OCI-LY7 (cell line): ENCODE measurements at regions not wholly inside any gene's neighbourhood (a gene's known extent, or its start where the extent isn't known, plus 50 kb on each side); places are given as distances from the start of the nearest gene placed in this dataset.

ENCODE experiments used
- BruUV-seq: library from RNA; stranded (reverse); fragments of 400-500 nt; replicated peaks from 2 replicates; lab custom pipeline; 2021; lab: Mats Ljungman, UMichigan
- CTCF ChIA-PET: fragments of 300-600 bp; sonication (Branson Sonifier 250); formaldehyde crosslinking; loops from one replicate; lab custom pipeline; 2022; ENCODE audit warnings: antibody characterized with exemption; ENCODE audit not compliant: unreplicated experiment; lab: Charles Lee
- POLR2A ChIA-PET: fragments of 300-600 bp; sonication (Branson Sonifier 250); formaldehyde crosslinking; loops from one replicate; lab custom pipeline; 2022; ENCODE audit warnings: antibody characterized with exemption; lab: Charles Lee
- DNase-seq: peaks from one replicate; pipeline ENCODE4 v3.0.0-alpha.2; 2015; ENCODE audit warnings: low spot score
- H2AFZ ChIP-seq: fragments of 200-600 bp; sonication (generic), shearing (Covaris generic); 2 replicates; pipeline ENCODE4 v1.6.1; 2014; ENCODE audit warnings: mild to moderate bottlenecking, antibody characterized with exemption, low read length, moderate library complexity
- H3K27ac ChIP-seq: fragments of 200-600 bp; sonication (generic); 2 replicates; pipeline ENCODE4 v1.5.1; 2014; ENCODE audit warnings: mixed run types, low read depth, mild to moderate bottlenecking, moderate library complexity, low read length, inconsistent platforms; ENCODE audit not compliant: poor library complexity, severe bottlenecking
- H3K36me3 ChIP-seq: fragments of 200-600 bp; sonication (generic); 2 replicates; pipeline ENCODE4 v1.6.1; 2014; ENCODE audit warnings: mild to moderate bottlenecking, antibody characterized with exemption, low read length, moderate library complexity, mixed read lengths; ENCODE audit not compliant: insufficient read depth
- H3K4me1 ChIP-seq: fragments of 200-600 bp; sonication (generic); 2 replicates; pipeline ENCODE4 v1.5.1; 2014; ENCODE audit warnings: mild to moderate bottlenecking, low read length; ENCODE audit not compliant: insufficient read depth, poor library complexity, severe bottlenecking
- H3K4me2 ChIP-seq: fragments of 200-600 bp; sonication (generic); 2 replicates; pipeline ENCODE4 v1.6.1; 2014; ENCODE audit warnings: mild to moderate bottlenecking, low read length
- H3K4me3 ChIP-seq: fragments of 200-600 bp; sonication (generic); 2 replicates; pipeline ENCODE4 v1.5.1; 2014; ENCODE audit warnings: mild to moderate bottlenecking, low read depth, low read length; ENCODE audit not compliant: poor library complexity, severe bottlenecking
- H3K79me2 ChIP-seq: fragments of 200-600 bp; sonication (generic); 2 replicates; pipeline ENCODE4 v1.6.1; 2016; ENCODE audit warnings: low read depth, mild to moderate bottlenecking, low read length, moderate library complexity, mixed read lengths; ENCODE audit not compliant: insufficient read depth
- H3K9me2 ChIP-seq: fragments of 200-600 bp; sonication (generic); 2 replicates; pipeline ENCODE4 v1.6.1; 2016; ENCODE audit warnings: mild to moderate bottlenecking, low read length, mixed read lengths; ENCODE audit not compliant: insufficient read depth
- H3K9me3 ChIP-seq: fragments of 200-600 bp; sonication (generic); 2 replicates; pipeline ENCODE4 v1.6.1; 2014; ENCODE audit warnings: mild to moderate bottlenecking, mixed run types, low read length, mixed read lengths
- H4K20me1 ChIP-seq: fragments of 200-600 bp; sonication (generic); 2 replicates; pipeline ENCODE4 v1.6.1; 2014; ENCODE audit warnings: mild to moderate bottlenecking, antibody characterized with exemption, low read length, moderate library complexity, mixed read lengths; ENCODE audit not compliant: insufficient read depth
- CTCF ChIP-seq: fragments of 200-600 bp; sonication (generic); conservative IDR thresholded peaks from 2 replicates; pipeline ENCODE4 v1.5.1; 2014; ENCODE audit warnings: mild to moderate bottlenecking, antibody characterized with exemption, low read length, moderate library complexity, mixed read lengths
- EZH2phosphoT487 ChIP-seq: fragments of 200-600 bp; sonication (generic); IDR thresholded peaks from 2 replicates; pipeline ENCODE4 v1.6.1; 2018; ENCODE audit warnings: low read depth, borderline replicate concordance, mild to moderate bottlenecking, mixed run types, antibody characterized with exemption, low read length, moderate library complexity, mixed read lengths
- intact Hi-C: fragments of 100-400 bp; cut with micrococcal nuclease; formaldehyde crosslinking; loops from one replicate; pipeline ENCODE4 v1.10.0; 2022; ENCODE audit not compliant: unreplicated experiment

DNA sequence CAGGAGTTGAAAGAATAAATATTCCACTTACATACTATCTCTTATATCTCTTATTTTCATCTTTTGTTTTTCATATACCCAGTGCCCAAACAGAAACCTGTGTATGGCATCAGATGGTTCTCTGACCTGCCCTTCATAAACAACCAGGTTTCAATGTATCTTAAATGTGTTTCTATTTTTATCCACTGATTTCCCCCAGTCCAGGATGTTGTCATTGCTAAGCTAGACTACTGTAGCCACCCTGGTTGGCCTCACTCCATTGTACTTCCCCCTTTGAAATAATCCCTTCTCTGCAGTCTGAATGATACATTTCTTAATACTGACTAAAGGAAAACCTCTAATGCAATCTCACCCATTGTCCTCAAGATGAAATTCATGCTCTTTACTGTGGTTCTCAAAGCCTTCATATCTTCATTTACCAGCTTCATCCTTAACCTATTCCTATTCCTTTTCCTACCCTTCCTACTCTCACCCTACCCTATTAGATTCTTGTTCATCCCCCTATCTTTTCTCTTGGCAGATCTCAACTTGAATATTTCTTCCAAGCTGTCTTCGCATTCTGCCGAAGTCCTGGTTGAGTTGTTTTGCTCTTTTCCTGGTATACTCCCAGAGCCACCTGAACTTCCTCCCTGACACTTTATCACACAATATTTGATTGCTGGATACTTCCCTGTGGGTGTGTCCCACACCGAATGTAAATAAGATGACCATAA is 312.4 kb downstream of the FOXG1 start:
- intact Hi-C loops, result no loop called here
- Histone ChIP-seq H3K9me3 (peaks cover 7% of the 10 kb centered on the region; the same call in 1 of the 2 replicates), H3K27ac (no peak overlapping the region), H3K36me3 (no peaks in the 10 kb centered on the region), H2AFZ (no peak overlapping the region), H3K79me2 (no peaks in the 10 kb centered on the region), H3K4me2 (no peak overlapping the region), H3K4me1 (no peaks in the 10 kb centered on the region), H3K4me3 (no peak overlapping the region), H4K20me1 (no peaks in the 10 kb centered on the region), H3K9me2 (no peaks in the 10 kb centered on the region)
- ChIA-PET POLR2A (no interaction called here), CTCF (no interaction called here)
- TF ChIP-seq CTCF (no peak), EZH2phosphoT487 (no peak)
- no peak for DNase-seq
- BruUV-seq, result no TSS peak

GRCh38 chr14:29085546-29085945 is 319.0 kb downstream of the FOXG1 start:
- H4K20me1 ChIP-seq, result no peaks in the 10 kb centered on the region
- TF ChIP-seq CTCF, result no peak
- no peak for TF ChIP-seq EZH2phosphoT487
- H3K9me2 ChIP-seq, result no peaks in the 10 kb centered on the region
- H3K79me2 ChIP-seq, result no peaks in the 10 kb centered on the region
- ChIA-PET CTCF (no interaction called here), POLR2A (no interaction called here)
- H3K4me3 ChIP-seq, result no peak overlapping the region
- intact Hi-C loops, result no loop called here
- no peak overlapping the region for H3K27ac ChIP-seq
- H3K36me3 ChIP-seq, result no peaks in the 10 kb centered on the region
- no TSS peak for BruUV-seq
- no peaks in the 10 kb centered on the region for H3K9me3 ChIP-seq
- no peaks in the 10 kb centered on the region for H3K4me1 ChIP-seq
- H3K4me2 ChIP-seq, result no peak overlapping the region
- no peak overlapping the region for H2AFZ ChIP-seq
- no peak for DNase-seq

DNA sequence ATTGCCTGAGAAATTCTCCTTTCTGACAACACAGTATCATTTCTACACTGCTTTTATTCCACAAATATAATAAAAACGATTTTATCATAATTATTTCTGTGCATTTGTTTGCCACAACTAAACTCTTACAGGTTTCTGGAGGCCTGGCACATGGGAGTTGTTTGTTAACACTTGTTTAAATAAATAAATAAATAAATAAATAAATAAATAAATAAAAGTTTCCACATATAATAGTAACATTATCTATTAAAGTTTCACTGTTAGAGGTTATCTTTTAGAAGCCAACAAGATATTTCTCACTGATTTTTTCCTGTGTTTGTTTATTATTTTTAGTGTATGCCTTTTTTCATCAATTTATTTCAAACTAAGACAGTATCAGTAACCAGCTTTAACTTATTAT is 323.3 kb downstream of the FOXG1 start:
- H4K20me1 ChIP-seq, result no peaks in the 10 kb centered on the region
- no peaks in the 10 kb centered on the region for H3K9me3 ChIP-seq
- H3K4me1 ChIP-seq, result no peaks in the 10 kb centered on the region
- no peak for TF ChIP-seq EZH2phosphoT487
- TF ChIP-seq CTCF, result no peak
- no peak overlapping the region for H3K4me2 ChIP-seq
- no peaks in the 10 kb centered on the region for H3K79me2 ChIP-seq
- no peak overlapping the region for H3K27ac ChIP-seq
- no TSS peak for BruUV-seq
- intact Hi-C loops, result no loop called here
- ChIA-PET CTCF (no interaction called here), POLR2A (no interaction called here)
- no peak for DNase-seq
- no peak overlapping the region for H3K4me3 ChIP-seq
- H3K9me2 ChIP-seq, result no peaks in the 10 kb centered on the region
- no peak overlapping the region for H2AFZ ChIP-seq
- no peaks in the 10 kb centered on the region for H3K36me3 ChIP-seq
